ENCODE measurements at regions not wholly inside any gene's neighbourhood (a gene's known extent, or its start where the extent isn't known, plus 50 kb on each side); places are given as distances from the start of the nearest gene placed in this dataset.

- TF ChIP-seq POLR2A (IDR thresholded peaks at IDR 0.05) (no peak), CTCF (IDR thresholded peaks at IDR 0.05) (no peak)
Observed at GRCh38 chr2:104408266-104408665, 445.6 kb upstream of the POU3F3 start.
